ENCODE measurements at regions not wholly inside any gene's neighbourhood (a gene's known extent, or its start where the extent isn't known, plus 50 kb on each side); places are given as distances from the start of the nearest gene placed in this dataset.
"Not testable (repeated sequence)": the region's sequence is repeated elsewhere in the genome, so short reads cannot be mapped to it uniquely, and the experiment has no call there.

GRCh38 chr6:146908786-146909185 lies 295.4 kb upstream of the STXBP5 start:
- no peak for DNase-seq

DNA sequence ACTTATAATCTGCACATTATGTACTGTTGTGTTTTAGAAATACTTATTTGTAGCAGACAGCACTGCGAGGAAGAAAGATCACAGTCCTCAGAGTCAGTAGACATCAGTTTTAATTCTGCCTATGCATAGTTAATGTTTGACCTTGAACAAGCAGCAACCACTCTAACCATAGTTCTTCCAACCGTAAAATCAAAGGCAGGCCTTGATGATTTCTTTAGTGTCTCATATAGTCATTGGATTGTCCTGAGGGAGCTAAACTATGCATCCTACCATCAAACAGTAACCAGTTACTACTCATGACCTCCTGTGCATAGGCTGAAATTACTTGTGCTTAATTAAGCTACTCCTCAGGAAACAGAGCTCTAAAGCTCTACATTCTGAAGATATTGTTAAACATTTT lies 294.8 kb upstream of the STXBP5 start:
- DNase-seq, result no peak

DNA sequence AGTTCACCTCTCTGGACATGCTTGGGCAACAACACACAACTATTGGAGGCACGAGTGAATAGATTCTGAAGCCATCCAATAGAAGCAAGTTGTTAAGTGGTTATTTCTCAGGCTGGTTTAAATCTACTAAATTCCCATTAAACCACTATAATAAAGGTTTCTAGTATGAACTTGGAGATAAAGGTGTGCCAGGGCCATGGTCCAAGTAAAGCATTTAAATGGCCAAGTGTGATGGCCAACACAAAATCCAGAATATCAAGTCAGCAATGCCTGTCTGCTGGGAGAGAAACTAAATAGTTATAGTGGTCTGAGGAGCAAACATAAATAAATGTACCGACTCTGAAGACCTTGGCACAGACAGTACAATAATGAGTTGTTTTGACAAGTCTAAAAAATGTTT lies 294.3 kb upstream of the STXBP5 start:
- no peak for DNase-seq

DNA sequence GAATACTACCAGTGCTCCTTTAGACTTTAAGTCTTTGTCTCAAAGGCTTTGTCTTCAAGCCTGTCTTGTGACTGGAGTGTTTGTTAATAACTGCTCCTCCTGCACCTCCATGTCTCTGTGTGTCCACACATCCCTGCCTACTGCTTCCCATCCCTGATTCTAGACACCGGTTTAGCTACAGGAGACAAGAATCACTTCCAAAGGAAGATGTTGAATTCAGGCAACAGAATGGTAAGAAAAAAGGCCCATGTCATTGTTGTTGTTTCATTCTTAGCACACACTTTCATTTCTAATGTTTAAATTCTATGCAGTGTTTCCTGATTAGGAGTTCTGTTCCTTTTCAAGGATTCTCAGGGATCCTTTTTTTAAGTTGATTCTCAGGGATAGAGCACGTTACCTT lies 293.6 kb upstream of the STXBP5 start:
- no peak for DNase-seq

GRCh38 chr6:146911635-146912215 lies 292.5 kb upstream of the STXBP5 start:
- DNase-seq, result no peak

GRCh38 chr6:146912730-146913685 lies 291.2 kb upstream of the STXBP5 start:
- DNase-seq, result no peak

DNA sequence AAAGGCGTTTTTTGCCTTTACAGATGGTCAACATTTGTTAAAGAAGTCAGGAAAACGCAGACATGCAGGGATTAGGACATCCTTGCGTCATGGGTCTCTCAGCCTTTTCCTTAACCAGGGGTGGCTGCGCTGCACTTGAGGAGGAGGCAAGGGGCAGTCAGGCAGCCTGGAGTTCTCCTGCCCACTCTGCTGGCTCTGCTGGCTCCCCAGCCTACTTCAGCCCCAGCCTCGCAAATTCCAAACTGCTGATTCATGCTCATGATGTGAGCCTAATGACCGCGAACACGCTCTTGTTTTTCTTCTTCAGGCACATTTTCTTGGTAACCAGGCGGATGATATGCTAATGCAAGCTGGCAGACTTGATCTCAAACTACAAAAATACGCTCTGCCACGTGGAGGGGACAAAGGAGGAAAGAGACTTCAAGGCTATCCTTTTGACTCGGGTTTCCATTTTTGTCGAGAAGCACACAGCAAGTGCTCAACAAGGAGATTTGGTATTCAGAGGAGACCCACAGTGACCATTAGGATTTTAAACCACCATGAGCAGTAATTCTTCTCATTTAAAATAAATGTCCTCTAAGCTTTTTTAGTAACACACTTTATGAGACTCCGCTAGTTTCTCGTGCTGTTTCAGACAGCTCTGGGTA lies 290.3 kb upstream of the STXBP5 start:
- DNase-seq, result no peak

GRCh38 chr6:146914489-146915483 lies 289.4 kb upstream of the STXBP5 start:
- DNase-seq, result no peak

- DNase-seq, result no peak
These were observed 288.5 kb upstream of the STXBP5 start for GRCh38 chr6:146915671-146916127.

- DNase-seq, result no peak
These were observed 287.7 kb upstream of the STXBP5 start for GRCh38 chr6:146916435-146917025.

GRCh38 chr6:146917182-146917581 lies 287.0 kb upstream of the STXBP5 start:
- DNase-seq, result no peak

GRCh38 chr6:146917979-146918378 lies 286.2 kb upstream of the STXBP5 start:
- DNase-seq, result no peak

- no peak for DNase-seq
These were observed 285.2 kb upstream of the STXBP5 start for GRCh38 chr6:146919017-146919416.

DNA sequence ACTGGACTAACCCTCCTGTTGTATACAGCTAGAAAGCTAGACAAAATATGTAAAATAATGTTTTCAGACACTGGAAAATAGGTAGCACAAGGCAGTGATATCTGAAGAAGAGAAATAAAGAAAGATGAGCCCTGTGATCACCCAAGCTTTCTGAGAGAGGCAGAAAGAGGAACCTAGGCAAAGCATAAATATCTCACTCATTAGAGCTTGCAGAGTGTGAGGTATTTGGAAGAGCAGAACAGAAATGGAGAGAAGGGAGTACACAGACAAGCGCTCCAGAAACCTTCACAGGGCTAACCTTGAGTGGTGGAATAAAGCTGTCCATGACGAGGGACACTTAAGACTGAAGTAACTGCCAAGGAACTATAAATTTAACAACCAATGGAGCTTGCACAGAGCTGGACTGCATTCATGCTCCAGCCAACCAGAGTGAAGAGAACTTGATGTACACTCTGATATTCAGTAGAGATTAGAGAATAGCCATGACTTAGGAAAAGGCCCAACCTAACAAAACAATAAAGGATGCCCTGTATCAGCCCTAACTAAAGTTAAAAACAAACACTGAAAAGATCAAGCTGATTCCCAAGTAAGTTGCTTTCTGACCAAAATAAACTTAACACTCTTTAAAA lies 280.9 kb upstream of the STXBP5 start:
- DNase-seq, result no peak

GRCh38 chr6:146925846-146926245 lies 278.4 kb upstream of the STXBP5 start:
- DNase-seq, result no peak

DNA sequence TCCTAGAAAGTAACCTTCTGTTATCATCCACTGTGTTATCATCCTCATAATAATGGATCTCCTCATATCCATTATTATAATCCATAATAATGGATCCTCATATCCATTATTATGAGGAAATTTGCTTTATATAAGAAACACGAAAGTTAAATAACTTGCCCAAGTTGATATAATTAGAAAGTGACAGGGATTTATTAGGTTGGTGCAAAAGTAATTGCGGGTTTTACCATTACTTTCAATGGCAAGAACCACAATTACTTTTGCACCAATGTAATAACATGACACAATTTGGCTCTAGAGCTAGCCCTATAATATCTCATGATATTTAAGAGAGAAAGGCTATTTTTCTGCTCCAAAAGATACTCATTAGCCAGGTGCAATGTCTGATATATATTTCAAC lies 275.7 kb upstream of the STXBP5 start:
- no peak for DNase-seq

DNA sequence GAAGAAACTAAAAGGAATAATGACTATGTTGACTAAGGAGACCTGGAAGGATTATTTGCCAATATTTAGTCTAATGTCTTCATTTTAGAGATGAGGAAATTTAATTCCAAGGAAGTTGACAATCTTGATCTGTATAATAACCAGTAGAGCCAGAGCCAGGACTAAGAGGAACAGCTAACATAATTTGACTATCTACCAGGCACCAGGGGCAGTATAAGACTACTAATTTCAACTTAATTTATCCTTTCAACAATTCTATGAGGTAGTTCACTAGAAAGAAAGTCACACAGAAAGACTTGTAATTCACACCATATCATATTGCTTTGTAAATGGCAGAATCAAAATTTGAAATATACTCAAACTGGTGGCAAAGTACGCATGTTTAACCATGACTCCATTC lies 273.0 kb upstream of the STXBP5 start:
- DNase-seq, result no peak

DNA sequence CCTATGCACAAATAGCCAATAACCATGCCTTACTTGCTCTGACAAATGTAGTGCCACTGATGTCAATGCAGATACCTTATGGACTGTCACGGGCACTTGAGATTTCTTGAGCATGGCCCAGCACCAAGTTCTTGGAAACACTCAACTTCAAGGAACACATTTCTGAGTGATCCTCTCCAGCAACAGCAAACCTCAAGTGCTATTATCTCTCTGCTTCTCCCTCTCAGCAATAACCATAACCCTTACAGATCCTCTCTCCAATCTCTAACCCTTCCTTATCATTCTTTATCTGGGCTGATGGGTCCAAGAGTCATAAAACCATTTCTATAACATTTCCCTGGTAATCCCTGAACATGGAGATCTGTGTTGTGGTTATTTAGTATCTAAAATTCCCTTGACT lies 266.9 kb upstream of the STXBP5 start:
- no peak for DNase-seq

DNA sequence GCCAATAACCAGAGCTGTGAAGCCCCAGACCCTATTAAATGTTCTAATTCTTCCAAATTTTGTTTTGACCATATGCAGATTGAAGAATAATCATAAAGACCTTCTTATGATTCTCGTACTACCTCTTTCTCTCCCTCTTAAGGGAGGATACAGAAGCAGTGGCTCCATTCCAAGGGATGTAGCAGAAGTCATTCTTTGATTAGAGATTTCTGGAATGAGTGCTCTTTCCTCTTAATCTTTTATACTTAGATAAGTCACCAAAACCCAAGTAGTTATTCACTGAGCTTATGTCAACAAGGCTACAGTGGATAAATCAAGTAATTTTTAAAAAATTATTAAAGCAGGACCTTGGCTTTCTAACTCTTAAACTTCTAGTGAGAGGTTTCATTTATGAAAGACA lies 266.0 kb upstream of the STXBP5 start:
- no peak for DNase-seq

GRCh38 chr6:146939456-146939855 lies 264.8 kb upstream of the STXBP5 start:
- DNase-seq, result not testable (repeated sequence)

DNA sequence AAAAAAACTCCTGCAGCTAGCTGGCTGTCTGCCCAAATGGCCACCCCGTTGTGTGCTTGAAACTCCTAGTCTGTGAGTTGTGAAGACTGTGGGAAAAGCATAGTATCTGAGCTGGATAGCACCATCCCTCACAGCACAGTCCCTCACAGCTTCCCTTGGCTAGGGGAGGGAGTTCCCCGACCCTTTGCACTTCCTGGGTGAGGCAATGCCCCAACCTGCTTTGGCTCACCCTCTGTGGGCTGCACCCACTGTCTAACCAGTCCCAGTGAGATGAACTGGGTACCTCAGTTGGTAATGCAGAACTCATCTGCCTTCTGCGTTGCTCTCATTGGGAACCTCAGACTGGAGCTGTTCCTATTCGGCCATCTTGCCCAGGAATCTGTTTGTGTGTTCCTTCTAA lies 260.6 kb upstream of the STXBP5 start:
- no peak for DNase-seq

GRCh38 chr6:146944077-146944476 lies 260.1 kb upstream of the STXBP5 start:
- DNase-seq, result no peak
